ENCODE measurements at regions not wholly inside any gene's neighbourhood (a gene's known extent, or its start where the extent isn't known, plus 50 kb on each side); places are given as distances from the start of the nearest gene placed in this dataset.

DNA sequence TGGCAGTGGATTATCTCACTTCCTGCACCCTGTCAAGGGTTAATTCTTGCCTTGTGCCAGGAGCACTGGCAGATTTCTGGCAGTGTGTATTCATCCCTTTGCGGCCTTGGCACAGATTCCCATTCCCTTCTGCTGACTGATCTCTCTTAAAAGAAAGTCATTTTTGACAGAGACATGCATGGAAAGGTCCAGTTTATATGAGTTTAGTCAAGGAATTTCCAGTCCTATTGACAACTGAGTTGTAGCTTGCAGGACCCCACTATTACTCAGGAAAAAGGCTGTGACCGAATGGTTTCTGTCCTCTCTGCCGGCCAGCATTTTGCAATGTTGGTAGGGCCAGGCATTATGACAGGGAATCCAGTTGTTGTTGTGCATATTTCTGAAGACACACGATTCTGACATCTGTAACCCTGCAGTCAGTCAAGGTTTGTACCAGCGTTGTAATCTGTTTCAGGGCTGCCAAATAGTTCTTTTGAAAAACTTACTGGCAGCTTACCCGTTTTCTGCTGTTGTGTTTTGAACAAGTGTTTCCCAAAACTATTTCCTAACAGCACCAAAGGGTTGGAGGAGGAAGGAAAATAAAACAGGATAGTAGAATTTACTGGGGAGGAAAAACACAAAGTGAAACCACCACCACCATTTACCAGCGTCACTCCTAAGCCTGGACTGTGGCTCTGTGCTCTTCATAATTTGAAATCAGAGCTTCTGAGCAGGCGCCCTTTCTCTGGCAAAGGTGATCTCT lies 243.4 kb upstream of the KLF4 start:
- DNase-seq (ENCODE audit: low read depth in 2 of 2) = no peak

- DNase-seq (ENCODE audit: low read depth in 2 of 2) = no peak
Measured at GRCh38 chr9:107731115-107731762, 241.7 kb upstream of the KLF4 start.

DNA sequence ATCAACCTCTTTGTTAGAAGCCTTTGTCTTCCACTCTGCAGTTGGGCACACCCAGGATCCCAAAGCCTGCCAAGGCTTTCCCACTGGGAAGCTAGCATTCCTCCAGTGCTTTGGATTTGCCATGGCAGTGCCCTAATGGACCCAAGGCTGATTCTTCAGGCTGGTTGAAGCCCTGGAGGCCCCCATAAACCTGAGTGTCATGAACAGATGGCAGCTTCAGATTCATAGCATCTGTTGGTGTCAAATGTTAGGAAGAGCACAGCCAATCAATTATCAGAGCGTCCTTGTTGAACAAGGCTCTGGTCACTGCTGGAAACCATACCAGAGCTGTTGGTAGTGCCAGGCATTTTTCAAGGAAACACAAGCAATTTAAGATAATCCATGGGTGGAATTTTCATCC lies 241.1 kb upstream of the KLF4 start:
- no peak for DNase-seq (ENCODE audit: low read depth in 2 of 2)

- no peak for DNase-seq (ENCODE audit: low read depth in 2 of 2)
Measured at GRCh38 chr9:107727086-107727780, 237.7 kb upstream of the KLF4 start.

GRCh38 chr9:107723015-107723414 lies 233.4 kb upstream of the KLF4 start:
- no peak for DNase-seq (ENCODE audit: low read depth in 2 of 2)

GRCh38 chr9:107721705-107722245 lies 232.2 kb upstream of the KLF4 start:
- DNase-seq (ENCODE audit: low read depth in 2 of 2) = no peak

DNA sequence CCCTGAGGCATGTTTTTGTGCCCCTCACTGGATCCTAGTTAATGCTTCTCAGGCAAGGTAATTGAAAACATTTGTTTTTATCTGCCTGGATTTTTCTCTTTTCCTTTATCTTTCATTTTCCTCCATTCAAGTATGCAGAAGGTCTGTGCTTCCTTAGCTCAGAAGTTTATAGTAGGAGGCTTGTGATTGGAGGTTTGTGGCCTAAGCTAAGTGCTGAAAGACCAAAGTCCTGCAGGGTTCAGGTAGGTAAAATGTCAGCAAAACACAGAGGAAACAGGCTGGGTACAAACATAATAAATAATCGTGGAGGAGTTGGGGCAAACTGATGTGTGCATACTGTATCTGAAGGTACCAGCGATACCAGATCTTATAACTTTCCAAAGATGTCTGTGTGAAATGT lies 230.9 kb upstream of the KLF4 start:
- DNase-seq (ENCODE audit: low read depth in 2 of 2) = no peak

DNA sequence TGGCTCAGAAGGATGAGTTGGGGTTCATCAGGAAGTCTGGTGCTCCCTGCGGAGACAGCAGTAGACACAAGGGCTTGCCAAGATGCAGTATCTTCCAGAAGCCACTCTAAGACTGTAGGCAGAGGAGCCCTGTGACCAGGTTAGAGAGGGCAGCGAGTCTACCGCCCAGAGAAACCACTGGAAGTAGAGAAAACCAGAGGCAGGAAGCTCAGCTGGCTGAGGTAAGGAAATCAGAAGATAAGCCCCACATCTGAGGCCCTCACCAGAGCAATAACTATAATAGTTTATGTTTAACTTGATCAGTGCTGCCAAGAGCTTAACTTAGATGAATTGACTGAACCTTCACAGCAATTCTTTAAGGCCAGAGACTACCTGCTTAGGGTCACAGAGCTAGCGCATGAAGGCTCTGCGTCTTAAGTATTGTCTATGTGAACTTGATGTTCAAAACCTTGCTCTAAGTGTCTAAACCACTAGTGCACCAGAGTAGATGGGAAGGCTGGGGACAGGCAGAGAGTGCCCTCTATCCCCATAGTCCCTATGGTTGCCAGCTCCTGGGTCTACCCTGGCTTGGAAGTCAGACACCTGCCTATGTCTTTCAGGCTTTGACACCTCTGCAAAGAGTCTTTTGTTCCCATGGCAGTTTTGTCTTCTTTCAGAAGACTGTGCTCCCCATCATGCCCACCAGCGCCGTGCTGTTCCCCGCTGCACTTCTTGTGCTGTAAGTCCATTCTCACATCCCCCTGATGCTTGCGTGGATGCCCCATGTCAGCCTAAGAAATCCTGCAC lies 228.2 kb upstream of the KLF4 start:
- no peak for DNase-seq (ENCODE audit: low read depth in 2 of 2)

DNA sequence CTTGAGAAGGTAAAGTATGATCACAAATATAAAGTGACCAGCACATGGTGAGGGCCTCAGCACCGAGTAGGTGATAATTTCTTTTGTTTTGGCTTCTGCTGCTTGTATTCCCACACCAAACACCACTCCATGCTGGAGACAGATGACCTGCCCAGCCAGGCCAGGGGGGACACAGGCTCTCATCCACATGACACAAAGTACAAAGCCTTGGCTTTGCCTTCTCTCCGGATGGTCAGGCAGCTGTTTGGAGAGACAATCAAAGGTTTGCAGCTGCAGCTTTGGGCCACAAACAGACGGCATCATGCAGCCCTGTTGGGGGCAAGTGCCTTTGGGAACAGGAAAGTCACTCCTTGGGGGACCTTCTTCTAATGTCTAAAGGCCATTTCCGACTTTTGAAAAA lies 226.2 kb upstream of the KLF4 start:
- no peak for DNase-seq (ENCODE audit: low read depth in 2 of 2)

DNA sequence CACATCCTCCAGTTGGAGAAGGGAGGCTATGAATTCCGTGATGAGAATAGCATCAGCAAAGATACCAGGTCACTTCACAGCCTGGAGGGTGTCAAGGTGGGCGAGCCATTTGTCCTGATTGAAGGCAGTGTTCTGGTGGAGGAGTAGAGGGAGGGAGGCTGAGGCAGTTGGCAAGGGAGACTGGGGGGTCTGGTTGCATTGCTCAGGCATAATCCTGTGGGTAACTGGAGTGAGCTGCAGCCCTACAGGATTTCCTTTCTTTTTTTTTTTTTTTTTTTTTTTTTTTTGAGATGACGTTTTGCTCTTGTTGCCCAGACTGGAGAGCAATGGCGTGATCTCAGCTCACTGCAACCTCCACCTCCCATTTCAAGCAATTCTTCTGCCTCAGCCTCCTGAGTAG lies 223.9 kb upstream of the KLF4 start:
- DNase-seq (ENCODE audit: low read depth in 2 of 2) = no peak

DNA sequence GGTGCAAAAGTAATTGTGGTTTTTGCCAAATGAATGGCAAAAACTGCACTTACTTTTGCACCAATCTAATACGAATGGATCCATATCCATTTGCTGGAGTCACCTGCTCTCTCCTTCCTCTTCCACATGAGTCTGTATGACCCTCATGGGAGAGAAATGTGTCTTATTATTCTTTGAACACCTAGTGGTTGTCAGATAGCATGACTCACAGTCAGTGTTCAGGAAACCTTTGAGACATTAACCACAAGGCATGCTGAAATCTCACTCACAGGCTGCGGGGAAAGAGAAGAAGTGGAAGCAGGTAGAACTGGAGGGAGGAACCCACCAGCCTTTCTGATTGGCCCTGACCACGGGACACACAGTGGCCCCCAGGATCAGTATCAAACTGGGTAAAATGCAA lies 222.8 kb upstream of the KLF4 start:
- DNase-seq (ENCODE audit: low read depth in 2 of 2) = no peak

DNA sequence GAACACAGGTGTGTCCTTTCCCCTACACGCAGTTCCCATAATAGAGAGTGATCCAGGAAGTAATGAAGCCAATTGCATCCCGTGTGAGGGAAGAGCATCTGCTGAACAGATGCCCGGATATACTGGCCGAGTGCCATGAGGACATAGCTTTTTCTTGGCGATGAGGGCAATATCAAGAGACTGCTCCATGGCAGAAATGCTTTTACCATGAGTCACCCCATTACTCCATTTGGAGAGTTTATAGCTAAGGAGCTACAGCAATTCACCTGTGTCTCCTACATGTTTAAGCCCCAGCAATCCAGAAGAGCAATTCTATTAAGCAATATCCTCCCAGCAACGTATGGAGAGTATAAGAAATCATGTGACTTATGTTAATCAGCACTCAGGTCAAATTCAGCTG lies 222.0 kb upstream of the KLF4 start:
- no peak for DNase-seq (ENCODE audit: low read depth in 2 of 2)

DNA sequence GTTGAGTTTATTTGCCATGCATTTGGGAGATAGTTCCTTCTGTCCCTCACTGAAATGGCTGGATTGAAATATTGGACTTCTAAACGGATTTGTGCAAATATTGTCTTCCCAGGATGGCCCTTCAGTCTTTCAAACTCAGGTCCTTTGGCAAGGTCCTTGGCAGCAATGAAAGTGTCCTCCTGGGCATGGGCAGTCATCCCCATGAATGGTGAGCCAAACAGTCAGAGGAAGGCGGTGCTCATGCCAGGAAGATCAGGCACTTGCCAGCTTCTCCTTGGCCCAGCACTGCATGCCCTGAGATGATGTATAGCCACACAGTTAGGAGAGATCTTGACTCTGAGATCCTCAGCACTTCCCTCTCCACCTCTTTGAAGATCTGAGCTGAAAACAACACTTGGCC lies 221.4 kb upstream of the KLF4 start:
- DNase-seq (ENCODE audit: low read depth in 2 of 2) = no peak

DNA sequence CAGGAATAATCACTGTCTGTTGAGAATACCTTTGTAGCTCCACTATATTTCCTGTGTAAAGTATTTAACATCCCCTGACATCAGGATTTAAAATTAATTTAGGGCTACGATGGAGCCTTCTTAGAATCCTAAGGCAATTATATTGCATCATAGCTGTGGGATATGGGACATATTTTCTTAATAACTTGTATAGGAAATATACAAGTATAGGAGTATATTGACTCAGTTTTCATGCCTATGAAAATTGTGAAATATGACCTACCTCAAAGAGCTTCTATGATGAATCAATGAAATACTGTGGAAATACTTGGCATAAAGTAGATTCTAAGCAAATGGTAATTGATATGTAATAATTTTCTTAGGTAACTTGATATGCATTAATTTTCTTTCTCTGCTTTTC lies 221.0 kb upstream of the KLF4 start:
- no peak for DNase-seq (ENCODE audit: low read depth in 2 of 2)

GRCh38 chr9:107708791-107709190 lies 219.2 kb upstream of the KLF4 start:
- no peak for DNase-seq (ENCODE audit: low read depth in 2 of 2)

DNA sequence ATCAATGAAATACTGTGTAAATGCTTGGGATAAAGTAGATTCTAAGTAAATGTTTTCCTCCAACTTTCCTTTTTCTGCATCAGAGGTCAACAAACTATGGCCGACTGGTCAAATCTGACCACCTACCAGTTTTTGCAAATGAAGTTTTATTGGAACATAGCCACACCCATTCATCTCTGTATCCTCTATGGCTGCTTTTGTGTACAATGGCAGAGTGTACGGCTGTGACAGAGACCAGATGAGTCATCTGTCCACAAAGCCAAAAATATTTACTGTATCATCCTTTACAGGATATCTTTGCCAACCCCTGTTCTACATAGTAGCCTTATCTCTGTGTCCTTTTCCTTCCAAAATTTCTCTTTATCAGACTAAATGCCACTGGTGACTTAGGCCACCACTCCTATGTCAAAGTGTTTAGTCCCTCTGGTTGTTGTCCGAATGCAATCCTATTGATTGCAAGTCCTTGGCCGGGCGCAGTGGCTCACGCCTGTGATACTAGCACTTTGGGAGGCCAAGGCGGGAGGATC lies 218.4 kb upstream of the KLF4 start:
- no peak for DNase-seq (ENCODE audit: low read depth in 2 of 2)

- DNase-seq (ENCODE audit: low read depth in 2 of 2) = no peak
Measured at GRCh38 chr9:107707428-107707837, 217.9 kb upstream of the KLF4 start.

GRCh38 chr9:107706701-107707427 lies 217.3 kb upstream of the KLF4 start:
- no peak for DNase-seq (ENCODE audit: low read depth in 2 of 2)

- DNase-seq (ENCODE audit: low read depth in 2 of 2) = no peak
Measured at GRCh38 chr9:107705521-107705920, 216.0 kb upstream of the KLF4 start.

DNA sequence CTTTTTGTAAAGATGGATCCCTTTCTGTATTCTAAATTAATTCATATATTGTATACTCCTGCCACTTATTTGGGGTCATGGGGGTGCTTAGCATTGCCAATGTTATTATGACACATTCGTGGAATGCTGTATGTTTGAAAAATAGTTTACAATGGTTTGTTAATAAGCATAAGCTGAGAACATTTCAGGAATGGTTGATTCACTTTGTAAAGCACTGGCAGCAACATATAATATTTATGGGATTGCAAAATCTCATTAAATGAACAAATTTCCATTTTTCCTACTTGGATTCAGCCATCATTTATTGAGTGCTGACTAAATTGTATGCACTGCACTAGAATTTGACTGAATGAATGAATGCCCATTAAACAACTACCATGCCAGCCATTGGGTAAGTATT lies 215.2 kb upstream of the KLF4 start:
- no peak for DNase-seq (ENCODE audit: low read depth in 2 of 2)

GRCh38 chr9:107703651-107704050 lies 214.1 kb upstream of the KLF4 start:
- no peak for DNase-seq (ENCODE audit: low read depth in 2 of 2)

All from stimulated activated CD8-positive, alpha-beta memory T cell treated with anti-CD3 and anti-CD28 coated beads, Interleukin-7, amount 100 ng/mL, for 1 hour (primary cell).